Cardiac muscle cell (in vitro differentiated cells and primary cell): ENCODE measurements at regions not wholly inside any gene's neighbourhood (a gene's known extent, or its start where the extent isn't known, plus 50 kb on each side); places are given as distances from the start of the nearest gene placed in this dataset.

Experiments
- DNase-seq, 2 donors: peaks; one replicate each; pipeline versions ENCODE4 v3.0.0 to v3.0.0-alpha.2; 2010 to 2017; ENCODE audit warnings: low read depth in 1 of 2, low spot score in 1 of 2
- H3K27ac ChIP-seq: fragments of 200-600 bp; sonication (generic); 2 replicates; pipeline ENCODE4 v1.5.1; 2016
- H3K27me3 ChIP-seq: fragments of 200-600 bp; sonication (generic); 2 replicates; pipeline ENCODE4 v1.6.0; 2016; ENCODE audit warnings: control low read depth
- H3K36me3 ChIP-seq: fragments of 200-600 bp; sonication (generic); 2 replicates; pipeline ENCODE4 v1.5.1; 2016; ENCODE audit warnings: control low read depth
- H3K4me1 ChIP-seq: fragments of 200-600 bp; sonication (generic); 2 replicates; pipeline ENCODE4 v1.8.1; 2017; ENCODE audit warnings: low read depth, mild to moderate bottlenecking, mixed run types
- H3K4me3 ChIP-seq: fragments of 200-600 bp; sonication (generic); 2 replicates; pipeline ENCODE4 v1.5.1; 2016; ENCODE audit warnings: mild to moderate bottlenecking
- H3K9me3 ChIP-seq: fragments of 200-600 bp; sonication (generic); 2 replicates; pipeline ENCODE4 v1.5.1; 2017; ENCODE audit warnings: low read depth, mild to moderate bottlenecking, control low read depth
- CTCF ChIP-seq: IDR thresholded peaks from 2 replicates; pipeline ENCODE4 v1.5.1; 2012; ENCODE audit warnings: low read depth, mild to moderate bottlenecking, low read length

- no peak for DNase-seq
- H3K36me3 ChIP-seq, result no peaks in the 10 kb centered on the region
- no peak overlapping the region for H3K4me3 ChIP-seq
- no peaks in the 10 kb centered on the region for H3K27me3 ChIP-seq
- no peaks in the 10 kb centered on the region for H3K9me3 ChIP-seq
- TF ChIP-seq CTCF, result no peak
- no peaks in the 10 kb centered on the region for H3K4me1 ChIP-seq
- no peak overlapping the region for H3K27ac ChIP-seq
These were observed 568.3 kb downstream of the FSCB start for GRCh38 chr14:43938588-43939281.

- DNase-seq, result no peak
- Histone ChIP-seq H3K9me3 (no peaks in the 10 kb centered on the region), H3K27me3 (no peaks in the 10 kb centered on the region), H3K4me3 (no peak overlapping the region), H3K4me1 (no peaks in the 10 kb centered on the region), H3K27ac (no peak overlapping the region), H3K36me3 (no peaks in the 10 kb centered on the region)
- no peak for TF ChIP-seq CTCF
These were observed 570.1 kb downstream of the FSCB start for GRCh38 chr14:43937001-43937400.

GRCh38 chr14:43934102-43934501 lies 573.0 kb downstream of the FSCB start:
- no peak for TF ChIP-seq CTCF

GRCh38 chr14:43914041-43914693 lies 592.9 kb downstream of the FSCB start:
- no peak overlapping the region for H3K4me3 ChIP-seq
- no peaks in the 10 kb centered on the region for H3K9me3 ChIP-seq
- TF ChIP-seq CTCF, result no peak
- H3K27ac ChIP-seq, result no peak overlapping the region
- no peaks in the 10 kb centered on the region for H3K27me3 ChIP-seq
- H3K4me1 ChIP-seq, result no peaks in the 10 kb centered on the region
- no peak for DNase-seq
- no peaks in the 10 kb centered on the region for H3K36me3 ChIP-seq

More at GRCh38 chr14:43934102-43934501, 573.0 kb downstream of the FSCB start:
- H3K4me3 ChIP-seq, result no peak overlapping the region
- no peaks in the 10 kb centered on the region for H3K27me3 ChIP-seq
- H3K4me1 ChIP-seq, result no peaks in the 10 kb centered on the region
- H3K27ac ChIP-seq, result no peak overlapping the region
- no peaks in the 10 kb centered on the region for H3K9me3 ChIP-seq
- DNase-seq, result no peak
- H3K36me3 ChIP-seq, result no peaks in the 10 kb centered on the region

GRCh38 chr14:43903209-43903608 lies 603.9 kb downstream of the FSCB start:
- Histone ChIP-seq H3K27me3 (no peaks in the 10 kb centered on the region), H3K4me3 (no peak overlapping the region), H3K4me1 (no peaks in the 10 kb centered on the region), H3K9me3 (no peaks in the 10 kb centered on the region), H3K27ac (no peak overlapping the region), H3K36me3 (no peaks in the 10 kb centered on the region)
- DNase-seq, result no peak
- TF ChIP-seq CTCF, result no peak
